DMS79 treated with DMSO at 0.1 percent for 48 hours (cell line): ENCODE measurements at regions not wholly inside any gene's neighbourhood (a gene's known extent, or its start where the extent isn't known, plus 50 kb on each side); places are given as distances from the start of the nearest gene placed in this dataset.

Experiments
- DNase-seq: peaks from one replicate; lab custom pipeline; 2025; lab: John Stamatoyannopoulos, UW

GRCh38 chr1:233518344-233518743, 95.6 kb upstream of the KCNK1 start:
- DNase-seq = no peak

- no peak for DNase-seq
Observed at GRCh38 chr1:233520261-233521191, 93.4 kb upstream of the KCNK1 start.

DNA sequence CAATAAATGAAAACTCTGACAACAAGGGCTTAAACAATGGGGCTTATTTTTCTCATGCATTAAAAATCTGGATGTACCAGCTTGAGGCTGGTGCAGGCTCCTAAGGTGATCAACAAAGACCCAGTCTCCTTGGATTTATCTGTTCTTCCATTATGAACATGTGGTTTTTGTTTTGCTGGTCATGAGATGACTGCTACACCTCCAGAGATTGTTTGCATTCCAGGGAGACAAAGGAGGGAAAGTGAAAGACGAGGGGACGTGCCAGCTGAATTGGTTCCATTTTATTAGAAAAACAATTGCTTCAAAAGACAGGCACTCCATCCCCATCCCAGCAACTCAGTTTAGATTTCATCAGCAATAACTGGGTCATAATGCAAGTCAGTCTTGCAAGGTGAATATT, 90.9 kb upstream of the KCNK1 start:
- no peak for DNase-seq

DNA sequence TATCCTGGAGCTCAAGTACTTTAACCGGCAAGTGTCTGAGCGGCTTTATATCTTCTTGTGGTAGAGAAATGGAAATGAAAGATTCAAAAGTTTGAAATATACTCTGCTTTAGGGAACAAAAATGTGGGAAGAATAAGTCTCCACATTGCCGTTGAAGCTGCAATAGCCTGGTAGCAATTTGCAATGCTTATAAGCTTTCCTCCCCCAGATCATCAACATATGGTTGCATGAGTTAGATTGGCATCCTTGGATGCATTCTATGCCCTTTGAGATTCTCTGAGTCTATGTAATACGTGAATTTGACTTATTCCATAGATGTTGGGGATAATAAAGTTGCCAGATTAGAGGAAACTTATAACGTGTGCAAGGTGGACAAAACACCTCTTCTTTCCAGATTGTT, 86.1 kb upstream of the KCNK1 start:
- DNase-seq = no peak

DNA sequence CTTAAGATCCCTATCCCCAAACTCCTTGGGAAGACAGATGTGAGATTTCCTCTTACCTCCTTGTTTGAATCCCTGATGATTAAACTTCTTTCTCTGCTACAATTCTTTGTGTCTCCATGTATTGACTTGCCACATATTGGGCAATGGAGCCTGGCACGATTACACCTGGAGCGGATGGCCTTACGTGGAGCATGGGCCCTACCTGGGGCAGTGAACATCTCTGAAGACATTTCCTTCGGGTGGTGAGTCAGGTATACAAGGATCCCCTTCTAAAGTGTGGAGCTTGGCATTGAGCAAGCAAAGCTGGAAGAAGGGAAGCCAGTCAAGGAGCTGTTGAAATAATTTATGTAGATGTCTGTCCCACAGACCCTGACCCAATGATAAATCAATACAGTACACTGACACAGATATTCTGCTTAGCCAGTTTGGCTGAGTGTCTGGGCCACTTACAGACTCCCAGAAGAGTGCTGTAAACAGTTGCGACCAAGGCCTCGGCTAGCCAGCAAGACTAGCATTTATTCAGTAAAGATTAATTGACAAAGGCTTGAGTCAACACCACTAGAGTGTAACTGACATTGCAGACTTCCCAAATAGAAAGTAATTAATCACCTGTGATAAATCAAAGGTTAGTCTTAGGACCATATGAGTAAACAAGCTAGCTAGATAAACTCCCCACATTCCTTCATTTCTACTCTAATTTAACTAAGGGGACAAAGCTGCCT, 83.1 kb upstream of the KCNK1 start:
- DNase-seq = no peak

- DNase-seq = no peak
Observed at GRCh38 chr1:233540816-233541215, 73.1 kb upstream of the KCNK1 start.

GRCh38 chr1:233543338-233544255, 70.3 kb upstream of the KCNK1 start:
- no peak for DNase-seq

- DNase-seq = no peak
Observed at GRCh38 chr1:233544304-233544703, 69.6 kb upstream of the KCNK1 start.

DNA sequence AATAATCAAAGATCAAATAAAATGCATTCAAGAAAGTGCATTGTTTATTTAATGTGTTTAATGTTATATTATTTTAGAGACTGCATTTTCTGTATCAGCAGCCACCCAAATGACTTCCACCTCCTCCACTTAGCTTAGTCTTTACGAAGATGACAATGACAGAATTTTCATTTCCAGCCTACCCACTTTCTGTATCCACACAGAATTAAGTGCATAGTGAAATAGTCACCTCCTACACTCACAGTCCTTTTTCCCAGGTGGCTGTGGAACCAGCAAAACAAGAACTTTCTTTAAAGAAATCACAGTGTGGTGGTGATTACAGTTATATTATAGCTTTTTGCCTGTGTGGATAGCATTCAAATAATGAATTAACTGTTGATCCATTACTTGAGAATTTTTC, 66.2 kb upstream of the KCNK1 start:
- no peak for DNase-seq

DNA sequence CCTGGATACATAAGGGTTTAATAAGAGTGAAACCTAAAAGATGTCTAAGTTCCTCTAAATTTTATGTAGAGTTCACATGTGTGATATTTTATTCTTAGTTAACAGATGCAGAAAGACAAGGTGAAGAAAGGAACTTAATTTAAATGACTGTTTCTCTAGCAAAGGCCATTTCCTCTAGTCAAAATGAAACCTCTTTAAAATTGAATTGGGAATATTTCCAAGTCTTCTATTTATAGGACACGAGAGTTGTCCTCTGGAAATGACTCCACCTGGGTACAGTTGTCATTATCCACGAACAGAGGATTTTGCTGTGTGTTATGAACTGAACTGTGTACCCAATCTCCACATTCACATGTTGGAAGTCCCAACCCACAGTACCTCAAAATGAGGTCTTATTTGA, 64.5 kb upstream of the KCNK1 start:
- no peak for DNase-seq

DNA sequence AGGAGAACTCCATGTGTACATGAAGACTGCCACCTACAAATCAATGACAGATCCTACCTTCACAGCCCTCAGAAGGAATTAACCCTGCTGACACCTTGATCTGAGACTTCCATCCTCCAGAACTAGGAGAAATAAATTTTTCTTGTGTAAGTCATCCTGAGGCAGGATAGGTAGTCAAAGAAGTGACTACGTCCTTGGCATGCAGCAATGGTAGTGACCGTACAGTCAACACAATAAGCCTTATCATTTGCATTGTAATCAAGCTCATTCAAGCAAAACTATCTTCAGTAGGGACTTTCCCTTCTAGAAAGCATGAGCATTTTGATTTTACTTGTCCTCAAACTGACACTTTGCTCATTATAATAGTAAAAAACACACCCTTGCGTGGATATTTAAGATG, 64.0 kb upstream of the KCNK1 start:
- DNase-seq = no peak

DNA sequence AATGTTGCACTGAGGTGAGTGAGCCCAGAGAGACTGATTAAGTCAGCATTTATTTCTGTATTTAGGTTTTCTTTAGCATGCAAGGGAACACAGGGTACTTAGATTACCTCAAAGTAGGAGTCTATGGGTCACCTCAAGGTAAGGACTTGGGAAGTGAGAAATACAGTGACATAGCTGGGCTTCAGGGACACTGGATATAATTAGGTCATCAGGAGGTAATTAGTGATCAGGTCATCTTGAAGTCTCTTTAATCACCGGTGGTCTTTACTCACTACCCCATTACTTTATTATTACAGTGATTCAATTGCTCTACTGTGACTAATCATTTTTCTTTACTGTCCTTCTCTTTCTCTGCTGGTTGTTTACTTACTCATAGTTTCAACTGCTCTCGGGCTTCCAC, 59.9 kb upstream of the KCNK1 start:
- DNase-seq = no peak

DNA sequence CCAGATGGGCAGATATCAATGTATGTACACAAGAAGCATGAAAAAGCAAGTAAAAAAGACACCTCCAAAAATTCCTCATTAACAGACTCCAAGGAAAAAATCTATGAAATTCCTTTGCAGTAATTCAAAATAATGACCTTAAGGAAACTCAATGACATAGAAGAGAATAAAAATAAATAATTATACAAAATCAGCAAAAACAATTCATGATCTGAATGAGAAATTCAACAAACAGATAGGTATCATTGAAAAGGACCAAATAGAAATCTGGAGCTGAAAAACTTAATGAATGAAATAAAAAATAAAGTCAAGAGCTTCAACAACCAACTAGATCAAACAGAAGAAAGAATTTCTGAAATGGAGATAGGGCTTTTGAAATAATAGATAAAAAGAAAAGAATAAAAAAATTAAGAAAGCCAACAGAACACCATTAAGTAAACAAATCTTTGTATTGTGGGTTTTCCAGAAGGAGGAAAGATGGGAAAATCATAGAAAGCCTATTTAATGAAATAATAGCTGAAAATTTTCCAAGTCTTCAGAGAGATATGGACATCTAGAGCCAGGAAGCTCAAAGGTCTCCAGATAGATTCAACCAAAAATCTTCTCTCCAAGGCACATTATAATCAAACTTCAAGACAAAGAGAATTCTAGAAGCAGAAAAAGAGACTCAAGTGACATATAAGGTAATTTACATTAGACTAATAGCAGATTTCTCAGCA, 52.0 kb upstream of the KCNK1 start:
- no peak for DNase-seq
